Activated CD4-positive, alpha-beta memory T cell treated with anti-CD3 and anti-CD28 coated beads, Interleukin-2, amount 10 ng/mL, durations not matched to agents 7 days and 5 days (primary cell): ENCODE measurements at regions not wholly inside any gene's neighbourhood (a gene's known extent, or its start where the extent isn't known, plus 50 kb on each side); places are given as distances from the start of the nearest gene placed in this dataset.
"Not testable (repeated sequence)": the region's sequence is repeated elsewhere in the genome, so short reads cannot be mapped to it uniquely, and the experiment has no call there.

Source experiments
- CTCF ChIA-PET: fragments of 350-600 bp; sonication (Branson Sonifier 250); formaldehyde crosslinking; loops from one replicate; lab custom pipeline; 2021; ENCODE audit warnings: antibody characterized with exemption, inconsistent platforms; lab: Charles Lee
- POLR2A ChIA-PET: fragments of 350-600 bp; sonication (Branson Sonifier 250); formaldehyde crosslinking; loops from one replicate; lab custom pipeline; 2021; ENCODE audit warnings: antibody characterized with exemption; lab: Charles Lee
- DNase-seq: peaks from one replicate; pipeline ENCODE4 v3.0.0-alpha.2; 2020
- H3K27ac Mint-ChIP-seq: one replicate; pipeline ENCODE4 v1.8.0; 2021; ENCODE audit warnings: mild to moderate bottlenecking, mixed read lengths
- H3K27me3 Mint-ChIP-seq: one replicate; pipeline ENCODE4 v1.8.0; 2021; ENCODE audit warnings: mixed read lengths
- H3K36me3 Mint-ChIP-seq: one replicate; pipeline ENCODE4 v1.8.0; 2021; ENCODE audit warnings: low read depth, mixed read lengths
- H3K4me1 Mint-ChIP-seq: one replicate; pipeline ENCODE4 v1.8.0; 2021; ENCODE audit warnings: mixed read lengths
- H3K4me3 Mint-ChIP-seq: one replicate; pipeline ENCODE4 v1.8.0; 2021; ENCODE audit warnings: mild to moderate bottlenecking, mixed read lengths
- H3K9me3 Mint-ChIP-seq: one replicate; pipeline ENCODE4 v1.8.0; 2021; ENCODE audit warnings: mixed read lengths

GRCh38 chr13:33645591-33646554 lies 172.1 kb upstream of the RFC3 start:
- Mint-ChIP-seq H3K36me3 (no peaks in the 10 kb centered on the region), H3K27me3 (no peaks in the 10 kb centered on the region), H3K4me3 (no peak overlapping the region), H3K9me3 (no peaks in the 10 kb centered on the region), H3K4me1 (no peaks in the 10 kb centered on the region), H3K27ac (no peak overlapping the region)
- DNase-seq = no peak
- CTCF ChIA-PET = interaction anchor here (0.7 kb wide), 1 partner anchor 391 kb away, joined by 3 read pairs; no protein-coding TSS in a partner anchor
- POLR2A ChIA-PET = no interaction called here

- H3K9me3 Mint-ChIP-seq = no peaks in the 10 kb centered on the region
- no peak for DNase-seq
- POLR2A ChIA-PET = no interaction called here
- H3K4me1 Mint-ChIP-seq = no peaks in the 10 kb centered on the region
- H3K4me3 Mint-ChIP-seq = no peak overlapping the region
- H3K27ac Mint-ChIP-seq = no peak overlapping the region
- H3K36me3 Mint-ChIP-seq = no peaks in the 10 kb centered on the region
- CTCF ChIA-PET = no interaction called here
- no peaks in the 10 kb centered on the region for H3K27me3 Mint-ChIP-seq
Measured at GRCh38 chr13:33649212-33649878, 168.6 kb upstream of the RFC3 start.

GRCh38 chr13:33651766-33652165 lies 166.2 kb upstream of the RFC3 start:
- no peaks in the 10 kb centered on the region for H3K4me1 Mint-ChIP-seq
- DNase-seq = no peak
- POLR2A ChIA-PET = no interaction called here
- no peak overlapping the region for H3K4me3 Mint-ChIP-seq
- H3K9me3 Mint-ChIP-seq = no peaks in the 10 kb centered on the region
- CTCF ChIA-PET = no interaction called here
- H3K27me3 Mint-ChIP-seq = no peaks in the 10 kb centered on the region
- H3K27ac Mint-ChIP-seq = no peak overlapping the region
- H3K36me3 Mint-ChIP-seq = no peaks in the 10 kb centered on the region

- POLR2A ChIA-PET = no interaction called here
- peaks cover 3% of the 10 kb centered on the region for H3K36me3 Mint-ChIP-seq
- no peak for DNase-seq
- H3K4me3 Mint-ChIP-seq = no peak overlapping the region
- CTCF ChIA-PET = no interaction called here
- H3K27ac Mint-ChIP-seq = no peak overlapping the region
- H3K4me1 Mint-ChIP-seq = peaks cover 2% of the 10 kb centered on the region
- H3K9me3 Mint-ChIP-seq = peaks cover 8% of the 10 kb centered on the region
- no peaks in the 10 kb centered on the region for H3K27me3 Mint-ChIP-seq
Measured at GRCh38 chr13:33657274-33657673, 160.7 kb upstream of the RFC3 start.

GRCh38 chr13:33659466-33659865 lies 158.5 kb upstream of the RFC3 start:
- H3K9me3 Mint-ChIP-seq = peaks cover 8% of the 10 kb centered on the region
- H3K36me3 Mint-ChIP-seq = peaks cover 3% of the 10 kb centered on the region
- no peak for DNase-seq
- peaks cover 2% of the 10 kb centered on the region for H3K4me1 Mint-ChIP-seq
- no peak overlapping the region for H3K4me3 Mint-ChIP-seq
- ChIA-PET POLR2A (no interaction called here), CTCF (no interaction called here)
- no peak overlapping the region for H3K27ac Mint-ChIP-seq
- H3K27me3 Mint-ChIP-seq = no peaks in the 10 kb centered on the region

- peaks cover 2% of the 10 kb centered on the region for H3K4me1 Mint-ChIP-seq
- peaks cover 3% of the 10 kb centered on the region for H3K36me3 Mint-ChIP-seq
- DNase-seq = no peak
- ChIA-PET CTCF (no interaction called here), POLR2A (no interaction called here)
- H3K27ac Mint-ChIP-seq = no peak overlapping the region
- H3K4me3 Mint-ChIP-seq = no peak overlapping the region
- H3K9me3 Mint-ChIP-seq = peaks cover 8% of the 10 kb centered on the region
- H3K27me3 Mint-ChIP-seq = no peaks in the 10 kb centered on the region
Measured at GRCh38 chr13:33659894-33660293, 158.1 kb upstream of the RFC3 start.

- peaks cover 8% of the 10 kb centered on the region for H3K9me3 Mint-ChIP-seq
- H3K4me3 Mint-ChIP-seq = no peak overlapping the region
- H3K36me3 Mint-ChIP-seq = peaks cover 3% of the 10 kb centered on the region
- no peaks in the 10 kb centered on the region for H3K27me3 Mint-ChIP-seq
- ChIA-PET POLR2A (no interaction called here), CTCF (no interaction called here)
- peaks cover 7% of the 10 kb centered on the region for H3K4me1 Mint-ChIP-seq
- no peak for DNase-seq
- no peak overlapping the region for H3K27ac Mint-ChIP-seq
Measured at GRCh38 chr13:33662392-33662791, 155.6 kb upstream of the RFC3 start.

GRCh38 chr13:33665626-33666175 lies 152.2 kb upstream of the RFC3 start:
- CTCF ChIA-PET = interaction anchor here (0.5 to 1.3 kb wide), 2 partner anchors 59 to 1080 kb away, joined by 3 read pairs; no protein-coding TSS in a partner anchor
- POLR2A ChIA-PET = no interaction called here
- H3K9me3 Mint-ChIP-seq = peaks cover 4% of the 10 kb centered on the region
- H3K27me3 Mint-ChIP-seq = no peaks in the 10 kb centered on the region
- H3K4me1 Mint-ChIP-seq = peaks cover 11% of the 10 kb centered on the region
- H3K27ac Mint-ChIP-seq = no peak overlapping the region
- DNase-seq = no peak
- H3K4me3 Mint-ChIP-seq = no peak overlapping the region
- H3K36me3 Mint-ChIP-seq = no peaks in the 10 kb centered on the region

- Mint-ChIP-seq H3K36me3 (peaks cover 2% of the 10 kb centered on the region), H3K27ac (no peak overlapping the region), H3K4me3 (no peak overlapping the region), H3K27me3 (no peaks in the 10 kb centered on the region), H3K9me3 (no peaks in the 10 kb centered on the region), H3K4me1 (peaks cover 21% of the 10 kb centered on the region)
- DNase-seq = no peak
- ChIA-PET CTCF (no interaction called here), POLR2A (no interaction called here)
Measured at GRCh38 chr13:33671560-33671959, 146.4 kb upstream of the RFC3 start.

GRCh38 chr13:33672022-33672421 lies 145.9 kb upstream of the RFC3 start:
- H3K36me3 Mint-ChIP-seq, H3K27ac Mint-ChIP-seq, CTCF ChIA-PET, H3K27me3 Mint-ChIP-seq, H3K4me3 Mint-ChIP-seq, POLR2A ChIA-PET, H3K9me3 Mint-ChIP-seq, DNase-seq: not testable (repeated sequence)
- peaks cover 24% of the 10 kb centered on the region for H3K4me1 Mint-ChIP-seq

- peaks cover 46% of the 10 kb centered on the region for H3K4me1 Mint-ChIP-seq
- no peaks in the 10 kb centered on the region for H3K27me3 Mint-ChIP-seq
- POLR2A ChIA-PET = interaction anchor here (0.8 to 4.3 kb wide), 2 partner anchors 65 to 132 kb away, joined by 3 to 48 read pairs; no protein-coding TSS in a partner anchor
Measured at GRCh38 chr13:33676045-33676989, 141.6 kb upstream of the RFC3 start.

GRCh38 chr13:33677215-33677614 lies 140.7 kb upstream of the RFC3 start:
- H3K27me3 Mint-ChIP-seq = no peaks in the 10 kb centered on the region
- peaks cover 48% of the 10 kb centered on the region for H3K4me1 Mint-ChIP-seq
- ChIA-PET POLR2A (interaction anchor here (0.8 to 4.3 kb wide), 2 partner anchors 66 to 133 kb away, joined by 3 to 48 read pairs; no protein-coding TSS in a partner anchor), CTCF (no interaction called here)
- no peak for DNase-seq
- peaks cover 11% of the 10 kb centered on the region for H3K36me3 Mint-ChIP-seq
- peak overlapping the region; percentile 16 for H3K27ac Mint-ChIP-seq
- H3K9me3 Mint-ChIP-seq = peaks cover 2% of the 10 kb centered on the region
- no peak overlapping the region for H3K4me3 Mint-ChIP-seq

More at GRCh38 chr13:33676045-33676989, 141.6 kb upstream of the RFC3 start:
- no peaks in the 10 kb centered on the region for H3K9me3 Mint-ChIP-seq
- no peak overlapping the region for H3K27ac Mint-ChIP-seq
- DNase-seq = peak; percentile 45
- peaks cover 10% of the 10 kb centered on the region for H3K36me3 Mint-ChIP-seq
- H3K4me3 Mint-ChIP-seq = peak overlapping the region; percentile 52
- CTCF ChIA-PET = no interaction called here
